Hematopoietic multipotent progenitor cell treated with erythropoietin and hydrocortisone succinate and interleukin-3 and kit ligand, for 4 days (in vitro differentiated cells): ENCODE measurements at regions not wholly inside any gene's neighbourhood (a gene's known extent, or its start where the extent isn't known, plus 50 kb on each side); places are given as distances from the start of the nearest gene placed in this dataset.

Experiments used
- DNase-seq: peaks from one replicate; pipeline ENCODE4 v3.0.0-alpha.2; 2015

GRCh38 chrY:17233435-17234109 is 646.4 kb downstream of the CDY2B start:
- no peak for DNase-seq

GRCh38 chrY:17231994-17232393 is 648.0 kb downstream of the CDY2B start:
- DNase-seq = no peak

- no peak for DNase-seq
These were observed 656.5 kb downstream of the CDY2B start for GRCh38 chrY:17223502-17223901.

- no peak for DNase-seq
These were observed 677.6 kb downstream of the CDY2B start for GRCh38 chrY:17202395-17202794.

GRCh38 chrY:17184299-17184698 is 695.7 kb downstream of the CDY2B start:
- no peak for DNase-seq

GRCh38 chrY:17166881-17167280 is 713.1 kb downstream of the CDY2B start:
- DNase-seq = no peak

- DNase-seq = no peak
These were observed 757.9 kb downstream of the CDY2B start for GRCh38 chrY:17122166-17122565.

GRCh38 chrY:17085303-17085702 is 794.7 kb downstream of the CDY2B start:
- DNase-seq = peak; percentile 47

- no peak for DNase-seq
These were observed 800.1 kb downstream of the CDY2B start for GRCh38 chrY:17079887-17080286.

- DNase-seq = no peak
These were observed 812.7 kb downstream of the CDY2B start for GRCh38 chrY:17067307-17067706.

GRCh38 chrY:17053041-17053440 is 827.0 kb downstream of the CDY2B start:
- no peak for DNase-seq

GRCh38 chrY:17050374-17050773 is 829.6 kb downstream of the CDY2B start:
- no peak for DNase-seq

GRCh38 chrY:17045124-17045523 is 834.9 kb downstream of the CDY2B start:
- DNase-seq = no peak

GRCh38 chrY:17044723-17045122 is 835.3 kb downstream of the CDY2B start:
- DNase-seq = peak; percentile 4

GRCh38 chrY:17044272-17044671 is 835.7 kb downstream of the CDY2B start:
- DNase-seq = peak; percentile 23

GRCh38 chrY:17038439-17038838 is 841.6 kb downstream of the CDY2B start:
- DNase-seq = no peak

GRCh38 chrY:17018126-17018525 is 861.9 kb downstream of the CDY2B start:
- DNase-seq = no peak

GRCh38 chrY:16993551-16993950 is 886.5 kb downstream of the CDY2B start:
- DNase-seq = no peak

- DNase-seq = no peak
These were observed 898.2 kb downstream of the CDY2B start for GRCh38 chrY:16981776-16982175.

- peak; percentile 1 for DNase-seq
These were observed 920.9 kb downstream of the CDY2B start for GRCh38 chrY:16959071-16959470.

GRCh38 chrY:16947221-16947620 is 932.8 kb downstream of the CDY2B start:
- DNase-seq = no peak
